A549 (cell line): ENCODE measurements at regions not wholly inside any gene's neighbourhood (a gene's known extent, or its start where the extent isn't known, plus 50 kb on each side); places are given as distances from the start of the nearest gene placed in this dataset.

ENCODE experiments used
- MAFK ChIP-seq: fragments of 450-650 bp; IDR thresholded peaks from 2 replicates; pipeline ENCODE4 v1.6.1; 2014; ENCODE audit not compliant: partially characterized antibody
- POLR2A ChIP-seq: IDR thresholded peaks from 2 replicates; pipeline ENCODE4 v1.6.1; 2012; ENCODE audit warnings: mild to moderate bottlenecking, low read length
- REST ChIP-seq: fragments of 200-600 bp; sonication (generic); IDR thresholded peaks from 2 replicates; pipeline ENCODE4 v1.6.1; 2016; ENCODE audit warnings: antibody characterized with exemption, mild to moderate bottlenecking, moderate library complexity

- TF ChIP-seq POLR2A (no peak), MAFK (no peak), REST (no peak)
Measured at GRCh38 chr21:19261731-19262376, 858.3 kb upstream of the TMPRSS15 start.
